Prostate gland (tissue), 2 donors: ENCODE measurements at regions not wholly inside any gene's neighbourhood (a gene's known extent, or its start where the extent isn't known, plus 50 kb on each side); places are given as distances from the start of the nearest gene placed in this dataset.
"Not testable (repeated sequence)": the region's sequence is repeated elsewhere in the genome, so short reads cannot be mapped to it uniquely, and the experiment has no call there.

Experiments used
- DNase-seq: peaks from one replicate; pipeline ENCODE4 v3.0.0-alpha.2; 2019; ENCODE audit warnings: low spot score
- H3K27ac ChIP-seq, 2 donors: fragments of 200-600 bp; sonication (generic); 2 replicates each; pipeline ENCODE4 v1.5.1; 2017 to 2019
- H3K27me3 ChIP-seq: fragments of 200-600 bp; sonication (generic); replicated peaks from 2 replicates; pipeline ENCODE4 v1.5.1; 2019; ENCODE audit not compliant: insufficient read depth
- H3K36me3 ChIP-seq, 2 donors: fragments of 200-600 bp; sonication (generic); 1 replicate in 1 of 2; 2 replicates in 1 of 2; pipeline versions ENCODE4 v1.5.1 to v1.8.1; 2017 to 2019
- H3K4me1 ChIP-seq: fragments of 200-600 bp; sonication (generic); replicated peaks from 2 replicates; pipeline ENCODE4 v1.5.1; 2019
- H3K4me3 ChIP-seq, 2 donors: fragments of 200-600 bp; sonication (generic); 2 replicates each; pipeline ENCODE4 v1.5.1; 2017 to 2019
- H3K9me3 ChIP-seq: fragments of 200-600 bp; sonication (generic); 2 replicates; pipeline ENCODE4 v1.5.1; 2017
- CTCF ChIP-seq, 4 experiments: fragments of 200-600 bp in 2 of 4; fragments of 450-650 bp in 2 of 4; sonication (generic) in 2 of 4; IDR thresholded peaks; 1 replicate in 3 of 4; 2 replicates in 1 of 4; pipeline ENCODE4 v1.5.1; 2016 to 2019; ENCODE audit warnings: antibody characterized with exemption in 4 of 4, mild to moderate bottlenecking in 2 of 4, moderate library complexity in 2 of 4
- POLR2A ChIP-seq: fragments of 450-650 bp; IDR thresholded peaks from one replicate; pipeline ENCODE4 v1.6.1; 2016; ENCODE audit warnings: antibody characterized with exemption, mild to moderate bottlenecking
- POLR2AphosphoS5 ChIP-seq: sonication (generic); formaldehyde crosslinking; IDR thresholded peaks from one replicate; pipeline ENCODE4 v1.6.1; 2017; ENCODE audit warnings: antibody characterized with exemption
- WGBS: methylation state at CpG from one replicate; pipeline ENCODE4 v1.1.5; 2018; 5-methylcytosine and 5-hydroxymethylcytosine counted together
- intact Hi-C: fragments of 100-400 bp; cut with DNase I; formaldehyde crosslinking; loops from one replicate; pipeline ENCODE4 v1.14.2; 2022

- Histone ChIP-seq H3K27ac (no peak overlapping the region), H3K36me3 (no peaks in the 10 kb centered on the region), H3K9me3 (no peaks in the 10 kb centered on the region), H3K27me3 (no peaks in the 10 kb centered on the region), H3K4me1 (no peaks in the 10 kb centered on the region), H3K4me3 (no peak overlapping the region)
- WGBS, result 82% methylated on average over 3 of the region's 3 CpGs
- TF ChIP-seq CTCF (IDR thresholded peaks at IDR 0.05) (no peak), POLR2AphosphoS5 (no peak), POLR2A (no peak)
- intact Hi-C loops, result no loop called here
- DNase-seq, result no peak
Measured at GRCh38 chr5:162668926-162669325, 601.4 kb downstream of the GABRG2 start.

- no peaks in the 10 kb centered on the region for H3K9me3 ChIP-seq
- H3K36me3 ChIP-seq, result no peaks in the 10 kb centered on the region
- DNase-seq, result no peak
- no peaks in the 10 kb centered on the region for H3K27me3 ChIP-seq
- no peak for TF ChIP-seq POLR2A
- no peak for TF ChIP-seq CTCF (IDR thresholded peaks at IDR 0.05)
- intact Hi-C loops, result no loop called here
- no peaks in the 10 kb centered on the region for H3K4me1 ChIP-seq
- no peak overlapping the region for H3K27ac ChIP-seq
- H3K4me3 ChIP-seq, result no peak overlapping the region
- 93% methylated on average over 1 of the region's 1 CpG for WGBS
Measured at GRCh38 chr5:162672061-162672460, 604.5 kb downstream of the GABRG2 start.

GRCh38 chr5:162683284-162683683 lies 615.7 kb downstream of the GABRG2 start:
- Histone ChIP-seq H3K9me3 (no peaks in the 10 kb centered on the region), H3K27me3 (no peaks in the 10 kb centered on the region), H3K36me3 (no peaks in the 10 kb centered on the region), H3K4me1 (no peaks in the 10 kb centered on the region), H3K4me3 (no peak overlapping the region), H3K27ac (no peak overlapping the region)
- intact Hi-C loops, result no loop called here
- whole genome bisulfite sequencing, result 38% methylated on average over 2 of the region's 2 CpGs
- DNase-seq, result no peak
- TF ChIP-seq POLR2AphosphoS5, result no peak
- no peak for TF ChIP-seq POLR2A
- no peak for TF ChIP-seq CTCF (IDR thresholded peaks at IDR 0.05)

- 33% methylated on average over 3 of the region's 3 CpGs for WGBS
- no peak overlapping the region for H3K4me3 ChIP-seq
- no peak for DNase-seq
- no peak overlapping the region for H3K27ac ChIP-seq
- H3K9me3 ChIP-seq, result no peaks in the 10 kb centered on the region
- no peaks in the 10 kb centered on the region for H3K36me3 ChIP-seq
- no peaks in the 10 kb centered on the region for H3K4me1 ChIP-seq
- intact Hi-C loops, result no loop called here
- no peaks in the 10 kb centered on the region for H3K27me3 ChIP-seq
- TF ChIP-seq POLR2A (no peak), POLR2AphosphoS5 (no peak), CTCF (IDR thresholded peaks at IDR 0.05) (no peak)
Measured at GRCh38 chr5:162684145-162684544, 616.6 kb downstream of the GABRG2 start.

GRCh38 chr5:162685302-162685701 lies 617.7 kb downstream of the GABRG2 start:
- TF ChIP-seq CTCF (IDR thresholded peaks at IDR 0.05), result no peak
- intact Hi-C loops, result no loop called here
- no peaks in the 10 kb centered on the region for H3K9me3 ChIP-seq

GRCh38 chr5:162696272-162696671 lies 628.7 kb downstream of the GABRG2 start:
- H3K9me3 ChIP-seq, intact Hi-C loops, H3K27ac ChIP-seq, H3K4me1 ChIP-seq, DNase-seq, H3K36me3 ChIP-seq, H3K4me3 ChIP-seq, H3K27me3 ChIP-seq: not testable (repeated sequence)
- 86% methylated on average over 5 of the region's 5 CpGs for WGBS

More at GRCh38 chr5:162685302-162685701, 617.7 kb downstream of the GABRG2 start:
- WGBS, result 94% methylated on average over 15 of the region's 15 CpGs
- DNase-seq, result no peak
- Histone ChIP-seq H3K4me3 (no peak overlapping the region), H3K4me1 (no peaks in the 10 kb centered on the region), H3K36me3 (no peaks in the 10 kb centered on the region), H3K27me3 (no peaks in the 10 kb centered on the region), H3K27ac (no peak overlapping the region)
